ENCODE measurements at regions not wholly inside any gene's neighbourhood (a gene's known extent, or its start where the extent isn't known, plus 50 kb on each side); places are given as distances from the start of the nearest gene placed in this dataset.
"Not testable (repeated sequence)": the region's sequence is repeated elsewhere in the genome, so short reads cannot be mapped to it uniquely, and the experiment has no call there.

DNA sequence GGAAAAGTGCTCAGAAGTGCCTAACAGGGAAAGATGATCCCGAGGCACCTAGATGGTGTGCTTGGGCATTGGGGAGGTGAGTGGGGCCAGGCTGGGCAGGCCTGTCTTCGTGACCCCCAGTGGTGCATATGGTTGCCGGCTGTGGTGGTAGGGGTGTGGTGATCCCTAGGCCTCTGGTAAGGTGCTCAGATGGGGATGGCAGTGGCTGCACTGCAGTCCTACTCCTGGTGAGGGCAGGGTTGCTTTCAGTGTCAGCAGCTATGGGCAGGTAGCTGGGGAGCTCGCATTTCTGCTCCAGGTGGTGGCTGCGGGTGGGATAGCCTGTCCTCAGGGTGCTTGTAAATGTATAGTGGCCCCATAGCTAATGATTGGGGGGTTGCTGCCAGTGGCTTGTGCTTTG, 154.0 kb downstream of the RAMP3 start:
- DNase-seq (no peak), ATAC-seq (no peak)
- POLR2A ChIA-PET: no interaction called here
- CTCF ChIA-PET: no interaction called here
- no peak overlapping the region for H3K27ac Mint-ChIP-seq
- peaks cover 15% of the 10 kb centered on the region for H3K9me3 Mint-ChIP-seq (ENCODE audit: low read depth)
- peaks cover 5% of the 10 kb centered on the region for H3K36me3 Mint-ChIP-seq (ENCODE audit: low read depth)
- intact Hi-C loops (cut with DNase I, micrococcal nuclease): no loop called here
- peaks cover 16% of the 10 kb centered on the region for H3K27me3 Mint-ChIP-seq
- no peaks in the 10 kb centered on the region for H3K4me1 Mint-ChIP-seq
- no peak overlapping the region for H3K4me3 Mint-ChIP-seq

GRCh38 chr7:45315512-45315911, 157.9 kb downstream of the RAMP3 start:
- Mint-ChIP-seq H3K9me3 (ENCODE audit: low read depth) (peaks cover 12% of the 10 kb centered on the region), H3K27me3 (peaks cover 26% of the 10 kb centered on the region)
- ATAC-seq; POLR2A ChIA-PET; intact Hi-C loops (cut with DNase I, micrococcal nuclease); H3K4me1 Mint-ChIP-seq; H3K27ac Mint-ChIP-seq; CTCF ChIA-PET; H3K36me3 Mint-ChIP-seq (ENCODE audit: low read depth); H3K4me3 Mint-ChIP-seq; DNase-seq: not testable (repeated sequence)

- no peaks in the 10 kb centered on the region for H3K36me3 Mint-ChIP-seq (ENCODE audit: low read depth)
- H3K9me3 Mint-ChIP-seq (ENCODE audit: low read depth): peaks cover 2% of the 10 kb centered on the region
- no peak overlapping the region for H3K4me3 Mint-ChIP-seq
- ChIA-PET POLR2A (no interaction called here), CTCF (no interaction called here)
- ATAC-seq (no peak), DNase-seq (no peak)
- H3K27ac Mint-ChIP-seq: no peak overlapping the region
- intact Hi-C loops (cut with DNase I, micrococcal nuclease): no loop called here
- peaks cover 6% of the 10 kb centered on the region for H3K27me3 Mint-ChIP-seq
- no peaks in the 10 kb centered on the region for H3K4me1 Mint-ChIP-seq
Observed at GRCh38 chr7:45324683-45325237, 167.2 kb downstream of the RAMP3 start.

- peaks cover 6% of the 10 kb centered on the region for H3K27me3 Mint-ChIP-seq
- intact Hi-C loops (cut with DNase I, micrococcal nuclease): no loop called here
- no peaks in the 10 kb centered on the region for H3K36me3 Mint-ChIP-seq (ENCODE audit: low read depth)
- no peaks in the 10 kb centered on the region for H3K4me1 Mint-ChIP-seq
- peaks cover 2% of the 10 kb centered on the region for H3K9me3 Mint-ChIP-seq (ENCODE audit: low read depth)
- no peak for DNase-seq
- ChIA-PET CTCF (no interaction called here), POLR2A (no interaction called here)
- no peak overlapping the region for H3K4me3 Mint-ChIP-seq
- no peak overlapping the region for H3K27ac Mint-ChIP-seq
- no peak for ATAC-seq
Observed at GRCh38 chr7:45325378-45325777, 167.8 kb downstream of the RAMP3 start.

GRCh38 chr7:45328403-45328981, 170.9 kb downstream of the RAMP3 start:
- Mint-ChIP-seq H3K4me1 (no peaks in the 10 kb centered on the region), H3K36me3 (ENCODE audit: low read depth) (no peaks in the 10 kb centered on the region), H3K27me3 (peaks cover 9% of the 10 kb centered on the region), H3K9me3 (ENCODE audit: low read depth) (peaks cover 5% of the 10 kb centered on the region), H3K4me3 (no peak overlapping the region), H3K27ac (no peak overlapping the region)
- no peak for ATAC-seq
- DNase-seq: no peak
- ChIA-PET POLR2A (no interaction called here), CTCF (no interaction called here)
- intact Hi-C loops (cut with DNase I, micrococcal nuclease): no loop called here

GRCh38 chr7:45331563-45331962, 174.0 kb downstream of the RAMP3 start:
- no peak for ATAC-seq
- POLR2A ChIA-PET: no interaction called here
- no peak overlapping the region for H3K4me3 Mint-ChIP-seq
- no peak for DNase-seq
- CTCF ChIA-PET: no interaction called here
- H3K36me3 Mint-ChIP-seq (ENCODE audit: low read depth): no peaks in the 10 kb centered on the region
- H3K4me1 Mint-ChIP-seq: no peaks in the 10 kb centered on the region
- intact Hi-C loops (cut with DNase I, micrococcal nuclease): no loop called here
- H3K9me3 Mint-ChIP-seq (ENCODE audit: low read depth): peaks cover 10% of the 10 kb centered on the region
- peaks cover 29% of the 10 kb centered on the region for H3K27me3 Mint-ChIP-seq
- H3K27ac Mint-ChIP-seq: no peak overlapping the region

DNA sequence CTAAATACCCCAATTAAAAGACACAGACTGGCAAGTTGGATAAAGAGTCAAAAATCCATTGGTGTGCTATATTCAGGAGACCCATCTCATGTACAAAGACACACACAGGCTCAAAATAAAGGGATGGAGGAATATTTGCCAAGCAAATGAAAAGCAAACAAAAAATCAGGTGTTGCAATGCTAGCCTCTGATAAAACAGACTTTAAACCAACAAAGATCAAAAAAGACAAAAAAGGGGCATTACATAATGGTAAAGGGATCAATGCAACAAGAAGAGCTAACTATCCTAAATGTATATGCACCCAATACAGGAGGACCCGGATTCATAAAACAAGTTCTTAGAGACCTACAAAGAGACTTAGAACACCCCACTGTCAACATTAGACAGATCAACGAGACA, 177.4 kb downstream of the RAMP3 start:
- H3K27ac Mint-ChIP-seq; H3K4me3 Mint-ChIP-seq; ATAC-seq; CTCF ChIA-PET; POLR2A ChIA-PET; H3K4me1 Mint-ChIP-seq; H3K9me3 Mint-ChIP-seq (ENCODE audit: low read depth); intact Hi-C loops (cut with DNase I, micrococcal nuclease); DNase-seq; H3K36me3 Mint-ChIP-seq (ENCODE audit: low read depth): not testable (repeated sequence)
- peaks cover 40% of the 10 kb centered on the region for H3K27me3 Mint-ChIP-seq

DNA sequence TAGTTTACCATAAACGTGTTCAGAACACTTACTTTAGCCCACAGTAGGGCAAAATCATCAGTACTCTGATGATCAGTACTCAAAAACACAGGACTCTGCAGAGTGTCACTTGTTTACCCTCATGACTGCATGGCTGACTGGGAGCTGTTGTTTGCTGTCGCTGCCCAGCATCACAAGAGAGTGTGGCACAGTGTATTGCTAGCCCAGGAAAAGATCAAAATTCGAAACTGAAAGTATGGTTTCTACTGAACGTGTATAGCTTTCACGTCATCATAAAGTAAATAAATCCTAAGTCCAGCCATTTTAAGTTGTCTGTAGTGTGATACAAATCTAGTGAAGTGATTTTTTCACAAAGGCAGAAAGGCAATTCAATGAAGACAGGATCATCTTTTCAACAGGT, 184.6 kb downstream of the RAMP3 start:
- no peak for ATAC-seq
- no peaks in the 10 kb centered on the region for H3K9me3 Mint-ChIP-seq (ENCODE audit: low read depth)
- POLR2A ChIA-PET: no interaction called here
- no peak for DNase-seq
- CTCF ChIA-PET: no interaction called here
- no peaks in the 10 kb centered on the region for H3K36me3 Mint-ChIP-seq (ENCODE audit: low read depth)
- no peak overlapping the region for H3K27ac Mint-ChIP-seq
- intact Hi-C loops (cut with DNase I, micrococcal nuclease): no loop called here
- peaks cover 19% of the 10 kb centered on the region for H3K27me3 Mint-ChIP-seq
- no peaks in the 10 kb centered on the region for H3K4me1 Mint-ChIP-seq
- no peak overlapping the region for H3K4me3 Mint-ChIP-seq

GRCh38 chr7:45343746-45344145, 186.2 kb downstream of the RAMP3 start:
- DNase-seq (no peak), ATAC-seq (no peak)
- ChIA-PET POLR2A (interaction anchor here (0.6 kb wide), 1 partner anchor 1954 kb away, joined by 4 read pairs; no protein-coding TSS in a partner anchor), CTCF (interaction anchor here (0.7 kb wide), 1 partner anchor 218 kb away, joined by 3 read pairs; no protein-coding TSS in a partner anchor)
- no peaks in the 10 kb centered on the region for H3K4me1 Mint-ChIP-seq
- no peak overlapping the region for H3K27ac Mint-ChIP-seq
- no peak overlapping the region for H3K4me3 Mint-ChIP-seq
- intact Hi-C loops (cut with DNase I, micrococcal nuclease): no loop called here
- H3K9me3 Mint-ChIP-seq (ENCODE audit: low read depth): no peaks in the 10 kb centered on the region
- H3K27me3 Mint-ChIP-seq: peaks cover 16% of the 10 kb centered on the region
- H3K36me3 Mint-ChIP-seq (ENCODE audit: low read depth): no peaks in the 10 kb centered on the region

GRCh38 chr7:45347804-45348203, 190.2 kb downstream of the RAMP3 start:
- Mint-ChIP-seq H3K9me3 (ENCODE audit: low read depth) (no peaks in the 10 kb centered on the region), H3K36me3 (ENCODE audit: low read depth) (no peaks in the 10 kb centered on the region), H3K4me3 (no peak overlapping the region), H3K27me3 (peaks cover 16% of the 10 kb centered on the region), H3K4me1 (no peaks in the 10 kb centered on the region), H3K27ac (no peak overlapping the region)
- CTCF ChIA-PET: no interaction called here
- no peak for DNase-seq
- POLR2A ChIA-PET: no interaction called here
- no peak for ATAC-seq
- intact Hi-C loops (cut with DNase I, micrococcal nuclease): no loop called here

GRCh38 chr7:45349090-45349489, 191.5 kb downstream of the RAMP3 start:
- Mint-ChIP-seq H3K4me3 (no peak overlapping the region), H3K27me3 (peaks cover 14% of the 10 kb centered on the region), H3K9me3 (ENCODE audit: low read depth) (no peaks in the 10 kb centered on the region), H3K36me3 (ENCODE audit: low read depth) (no peaks in the 10 kb centered on the region), H3K4me1 (no peaks in the 10 kb centered on the region), H3K27ac (no peak overlapping the region)
- no peak for DNase-seq
- ATAC-seq: no peak
- intact Hi-C loops (cut with DNase I, micrococcal nuclease): no loop called here
- POLR2A ChIA-PET: no interaction called here
- CTCF ChIA-PET: interaction anchor here (0.7 kb wide), 1 partner anchor 1576 kb away, joined by 3 read pairs; no protein-coding TSS in a partner anchor

DNA sequence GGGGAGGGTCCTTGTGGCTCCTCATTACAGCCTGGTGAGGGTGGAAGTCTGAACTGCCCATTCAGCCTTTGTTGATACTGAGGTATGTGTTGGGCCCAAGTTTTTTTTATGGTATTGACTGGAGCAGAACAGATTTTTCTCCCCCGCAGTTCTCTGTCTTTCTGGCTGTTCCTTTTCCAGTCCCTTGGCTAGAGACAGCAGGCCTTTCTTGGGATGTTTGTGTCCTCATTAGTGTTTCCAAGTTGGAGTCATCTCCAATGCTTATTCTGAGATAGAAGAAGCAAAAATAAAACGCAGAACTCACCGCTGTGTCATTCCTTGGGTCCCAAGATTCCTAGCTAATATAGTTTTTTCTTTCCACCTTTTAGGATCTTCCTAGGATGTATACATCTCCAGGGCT, 193.3 kb downstream of the RAMP3 start:
- peaks cover 15% of the 10 kb centered on the region for H3K27me3 Mint-ChIP-seq
- no peaks in the 10 kb centered on the region for H3K36me3 Mint-ChIP-seq (ENCODE audit: low read depth)
- ChIA-PET POLR2A (no interaction called here), CTCF (no interaction called here)
- H3K27ac Mint-ChIP-seq: no peak overlapping the region
- H3K4me3 Mint-ChIP-seq: no peak overlapping the region
- intact Hi-C loops (cut with DNase I, micrococcal nuclease): no loop called here
- no peaks in the 10 kb centered on the region for H3K9me3 Mint-ChIP-seq (ENCODE audit: low read depth)
- ATAC-seq (no peak), DNase-seq (no peak)
- no peaks in the 10 kb centered on the region for H3K4me1 Mint-ChIP-seq

GRCh38 chr7:45358287-45358686, 200.7 kb downstream of the RAMP3 start:
- Mint-ChIP-seq H3K4me1 (no peaks in the 10 kb centered on the region), H3K27me3 (peaks cover 12% of the 10 kb centered on the region), H3K4me3 (no peak overlapping the region), H3K36me3 (ENCODE audit: low read depth) (no peaks in the 10 kb centered on the region), H3K9me3 (ENCODE audit: low read depth) (peaks cover 2% of the 10 kb centered on the region), H3K27ac (no peak overlapping the region)
- ATAC-seq (no peak), DNase-seq (no peak)
- ChIA-PET POLR2A (no interaction called here), CTCF (no interaction called here)
- intact Hi-C loops (cut with DNase I, micrococcal nuclease): no loop called here
